COLO829 (cell line): ENCODE measurements at regions not wholly inside any gene's neighbourhood (a gene's known extent, or its start where the extent isn't known, plus 50 kb on each side); places are given as distances from the start of the nearest gene placed in this dataset.
"Not testable (repeated sequence)": the region's sequence is repeated elsewhere in the genome, so short reads cannot be mapped to it uniquely, and the experiment has no call there.

Source experiments
- DNase-seq: peaks from one replicate; pipeline ENCODE4 v3.0.0; 2012; ENCODE audit warnings: low spot score

GRCh38 chr2:133976659-133977058 lies 277.2 kb upstream of the MGAT5 start:
- DNase-seq, result no peak

- no peak for DNase-seq
Observed at GRCh38 chr2:133977405-133977804, 276.5 kb upstream of the MGAT5 start.

- no peak for DNase-seq
Observed at GRCh38 chr2:133982256-133982655, 271.6 kb upstream of the MGAT5 start.

GRCh38 chr2:133985563-133985962 lies 268.3 kb upstream of the MGAT5 start:
- DNase-seq, result no peak

GRCh38 chr2:133986081-133986837 lies 267.6 kb upstream of the MGAT5 start:
- DNase-seq, result peak; percentile 58

GRCh38 chr2:133986881-133987795 lies 266.7 kb upstream of the MGAT5 start:
- DNase-seq, result no peak

- no peak for DNase-seq
Observed at GRCh38 chr2:133988316-133988891, 265.5 kb upstream of the MGAT5 start.

GRCh38 chr2:133991606-133992168 lies 262.2 kb upstream of the MGAT5 start:
- DNase-seq, result no peak

GRCh38 chr2:133992454-133992853 lies 261.4 kb upstream of the MGAT5 start:
- DNase-seq, result no peak

GRCh38 chr2:133993160-133993559 lies 260.7 kb upstream of the MGAT5 start:
- no peak for DNase-seq

GRCh38 chr2:133998726-133999125 lies 255.1 kb upstream of the MGAT5 start:
- DNase-seq, result not testable (repeated sequence)

GRCh38 chr2:134002391-134002790 lies 251.5 kb upstream of the MGAT5 start:
- DNase-seq, result no peak

GRCh38 chr2:134002921-134003320 lies 251.0 kb upstream of the MGAT5 start:
- DNase-seq, result no peak

- no peak for DNase-seq
Observed at GRCh38 chr2:134004467-134004866, 249.4 kb upstream of the MGAT5 start.

GRCh38 chr2:134008837-134009236 lies 245.0 kb upstream of the MGAT5 start:
- no peak for DNase-seq

- DNase-seq, result no peak
Observed at GRCh38 chr2:134009440-134009839, 244.4 kb upstream of the MGAT5 start.

GRCh38 chr2:134009906-134010305 lies 244.0 kb upstream of the MGAT5 start:
- not testable (repeated sequence) for DNase-seq

- DNase-seq, result no peak
Observed at GRCh38 chr2:134011936-134012586, 241.8 kb upstream of the MGAT5 start.

- DNase-seq, result no peak
Observed at GRCh38 chr2:134014196-134014960, 239.5 kb upstream of the MGAT5 start.

GRCh38 chr2:134019871-134020270 lies 234.0 kb upstream of the MGAT5 start:
- no peak for DNase-seq

GRCh38 chr2:134020608-134021007 lies 233.3 kb upstream of the MGAT5 start:
- DNase-seq, result no peak
